GM12878 (cell line): ENCODE measurements at regions not wholly inside any gene's neighbourhood (a gene's known extent, or its start where the extent isn't known, plus 50 kb on each side); places are given as distances from the start of the nearest gene placed in this dataset.

Source experiments
- ATAC-seq: fragments of 200-7000 bp; cut with Tn5 transposase; 3 replicates; pipeline ENCODE4 v1.9.1; 2020; ENCODE audit warnings: mild to moderate bottlenecking, moderate library complexity
- BruUV-seq: library from RNA; stranded (reverse); fragments of 400-500 nt; replicated peaks from 2 replicates; lab custom pipeline; 2021; lab: Mats Ljungman, UMichigan
- CTCF ChIA-PET: fragments of 300-600 bp; sonication (Branson Sonifier 250); formaldehyde crosslinking; extraction: SDS; loops from one replicate; lab custom pipeline; 2021; ENCODE audit warnings: inconsistent platforms; lab: Yijun Ruan, JAX
- POLR2A ChIA-PET: fragments of 350-600 bp; formaldehyde crosslinking; extraction: SDS; loops from one replicate; lab custom pipeline; 2021; ENCODE audit warnings: inconsistent platforms; lab: Charles Lee
- RAD21 ChIA-PET: fragments of 300-600 bp; sonication (Branson Sonifier 250); formaldehyde crosslinking; loops from one replicate; lab custom pipeline; 2023; ENCODE audit warnings: antibody characterized with exemption; ENCODE audit not compliant: unreplicated experiment; lab: Charles Lee
- SMC1A ChIA-PET: fragments of 300-600 bp; sonication (Branson Sonifier 250); formaldehyde crosslinking; loops from one replicate; lab custom pipeline; 2023; ENCODE audit not compliant: unreplicated experiment, uncharacterized antibody; lab: Charles Lee
- DNase-seq: peaks from one replicate; pipeline ENCODE4 v3.0.0-alpha.2; 2011; ENCODE audit warnings: low read depth, low spot score
- FAIRE-seq: peaks from 3 replicates; lab custom pipeline; 2011; peaks lifted over from hg19 to GRCh38; lab: Jason Lieb, UNC
- H2AFZ ChIP-seq: 2 replicates; pipeline ENCODE4 v1.6.0; 2011; ENCODE audit warnings: low read depth, low read length, control low read depth; ENCODE audit not compliant: control insufficient read depth
- H3K27ac ChIP-seq: 2 replicates; pipeline ENCODE4 v1.5.1; 2011; ENCODE audit warnings: control low read depth; ENCODE audit not compliant: control insufficient read depth, insufficient read depth
- H3K27me3 ChIP-seq, 2 experiments: replicated peaks in 1 of 2; 2 replicates each; pipeline versions ENCODE4 v1.6.0 to v1.6.1; 2011; ENCODE audit warnings: low read length in 1 of 2; ENCODE audit not compliant: control insufficient read depth in 2 of 2, insufficient read depth in 2 of 2
- H3K36me3 ChIP-seq, 2 experiments: 2 replicates each; pipeline ENCODE4 v1.5.1; 2011; ENCODE audit warnings: low read length in 1 of 2; ENCODE audit not compliant: control insufficient read depth in 2 of 2, insufficient read depth in 2 of 2
- H3K4me1 ChIP-seq: 2 replicates; pipeline ENCODE4 v1.6.1; 2011; ENCODE audit warnings: mild to moderate bottlenecking, low read length, moderate library complexity, mixed read lengths; ENCODE audit not compliant: control insufficient read depth, insufficient read depth
- H3K4me2 ChIP-seq: 2 replicates; pipeline ENCODE4 v1.6.0; 2011; ENCODE audit warnings: control low read depth; ENCODE audit not compliant: control insufficient read depth, insufficient read depth
- H3K4me3 ChIP-seq: fragments of 200-600 bp; sonication (generic); 2 replicates; pipeline ENCODE4 v1.5.1; 2016
- H3K79me2 ChIP-seq: 2 replicates; pipeline ENCODE4 v1.6.0; 2011; ENCODE audit warnings: low read length; ENCODE audit not compliant: control insufficient read depth, insufficient read depth
- H3K9ac ChIP-seq: 2 replicates; pipeline ENCODE4 v1.8.0; 2011; ENCODE audit warnings: low read length, control low read depth, mixed read lengths; ENCODE audit not compliant: control insufficient read depth, insufficient read depth
- H3K9me3 ChIP-seq: replicated peaks from 3 replicates; pipeline ENCODE4 v1.5.1; 2011; ENCODE audit warnings: mild to moderate bottlenecking, low read length; ENCODE audit not compliant: control insufficient read depth, insufficient read depth
- H4K20me1 ChIP-seq: 2 replicates; pipeline ENCODE4 v1.6.0; 2011; ENCODE audit not compliant: control insufficient read depth, insufficient read depth
- BCLAF1 ChIP-seq: fragments of 450-650 bp; IDR thresholded peaks from 2 replicates; pipeline ENCODE4 v1.6.1; 2017; ENCODE audit warnings: antibody characterized with exemption, mild to moderate bottlenecking, moderate library complexity
- CBFB ChIP-seq: IDR thresholded peaks from 2 replicates; pipeline ENCODE4 v1.6.1; 2016; ENCODE audit warnings: antibody characterized with exemption, low read depth
- CBX5 ChIP-seq: sonication (generic); IDR thresholded peaks from 2 replicates; pipeline ENCODE4 v1.6.1; 2016; ENCODE audit warnings: low read depth, moderate library complexity, mild to moderate bottlenecking, inconsistent platforms
- ESRRA ChIP-seq: IDR thresholded peaks from 2 replicates; pipeline ENCODE4 v1.6.1; 2012; ENCODE audit warnings: mild to moderate bottlenecking, low read length, improper control_type of control experiment
- EZH2 ChIP-seq: IDR thresholded peaks from 2 replicates; pipeline ENCODE4 v1.6.1; 2012; ENCODE audit warnings: low read depth, mild to moderate bottlenecking, control low read depth, inconsistent platforms, low read length, borderline replicate concordance; ENCODE audit not compliant: control insufficient read depth
- JUND ChIP-seq: IDR thresholded peaks from 2 replicates; pipeline ENCODE4 v1.6.1; 2012; ENCODE audit warnings: low read depth, mild to moderate bottlenecking, low read length, improper control_type of control experiment, moderate library complexity
- STAT1 ChIP-seq: fragments of 450-650 bp; conservative IDR thresholded peaks from 2 replicates; pipeline ENCODE4 v1.6.1; 2014; ENCODE audit warnings: antibody characterized with exemption, mild to moderate bottlenecking
- whole genome bisulfite sequencing: methylation state at CpG from one replicate; pipeline ENCODE4 v1.1.6; 2016; ENCODE audit warnings: low lambda C conversion rate; ENCODE audit not compliant: insufficient replicate concordance, insufficient coverage; ENCODE audit errors: missing lambda C conversion rate; 5-methylcytosine and 5-hydroxymethylcytosine counted together
- in situ Hi-C: fragments of 300-500 bp; cut with MboI; formaldehyde crosslinking; loops from 9 replicates; pipeline ENCODE4 v1.14.3; 2018; ENCODE audit warnings: mixed read lengths
- intact Hi-C: fragments of 100-400 bp; cut with micrococcal nuclease; formaldehyde crosslinking; loops from one replicate; pipeline ENCODE4 v1.14.2; 2022; ENCODE audit not compliant: unreplicated experiment
- TF ChIP-seq, protein P1 (sequence below): IDR thresholded peaks from 2 replicates; pipeline ENCODE4 v1.6.1; 2011; ENCODE audit warnings: borderline replicate concordance, low read depth, mild to moderate bottlenecking, moderate library complexity, low read length; ENCODE audit not compliant: insufficient read depth, poor library complexity, severe bottlenecking

- in situ Hi-C loops = loop anchor here (10.0 kb wide), 1 partner anchor 63 kb away; no protein-coding TSS in a partner anchor
- 0% methylated on average over 3 of the region's 3 CpGs for WGBS
Observed at GRCh38 chr9:38271666-38272241, 120.7 kb upstream of the ALDH1B1 start.

More at GRCh38 chr9:38271666-38272241, 120.7 kb upstream of the ALDH1B1 start:
- ChIA-PET RAD21 (no interaction called here), SMC1A (no interaction called here), CTCF (no interaction called here), POLR2A (no interaction called here)
- ATAC-seq = no peak
- H3K79me2 ChIP-seq = no peaks in the 10 kb centered on the region
- no peaks in the 10 kb centered on the region; a peak in 1 of 4 replicates for H3K27me3 ChIP-seq
- no TSS peak for BruUV-seq
- no peak overlapping the region for H3K9ac ChIP-seq
- no peak overlapping the region for H3K4me3 ChIP-seq
- H3K4me1 ChIP-seq = no peaks in the 10 kb centered on the region
- H3K4me2 ChIP-seq = no peak overlapping the region
- TF ChIP-seq, protein P1, sequence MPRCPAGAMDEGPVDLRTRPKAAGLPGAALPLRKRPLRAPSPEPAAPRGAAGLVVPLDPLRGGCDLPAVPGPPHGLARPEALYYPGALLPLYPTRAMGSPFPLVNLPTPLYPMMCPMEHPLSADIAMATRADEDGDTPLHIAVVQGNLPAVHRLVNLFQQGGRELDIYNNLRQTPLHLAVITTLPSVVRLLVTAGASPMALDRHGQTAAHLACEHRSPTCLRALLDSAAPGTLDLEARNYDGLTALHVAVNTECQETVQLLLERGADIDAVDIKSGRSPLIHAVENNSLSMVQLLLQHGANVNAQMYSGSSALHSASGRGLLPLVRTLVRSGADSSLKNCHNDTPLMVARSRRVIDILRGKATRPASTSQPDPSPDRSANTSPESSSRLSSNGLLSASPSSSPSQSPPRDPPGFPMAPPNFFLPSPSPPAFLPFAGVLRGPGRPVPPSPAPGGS = no peak
- TF ChIP-seq CBX5 (no peak), CBFB (no peak), JUND (no peak), BCLAF1 (no peak), EZH2 (no peak), ESRRA (no peak), STAT1 (no peak)
- FAIRE-seq = no peak
- intact Hi-C loops = no loop called here
- H4K20me1 ChIP-seq = no peaks in the 10 kb centered on the region
- no peak overlapping the region for H2AFZ ChIP-seq
- no peak overlapping the region for H3K27ac ChIP-seq
- H3K36me3 ChIP-seq = no peaks in the 10 kb centered on the region
- no peak for DNase-seq
- no peaks in the 10 kb centered on the region for H3K9me3 ChIP-seq
